Spleen (tissue), 7 donors: ENCODE measurements at regions not wholly inside any gene's neighbourhood (a gene's known extent, or its start where the extent isn't known, plus 50 kb on each side); places are given as distances from the start of the nearest gene placed in this dataset.

Experiments
- CTCF ChIP-seq, 11 experiments: fragments of 200-600 bp in 7 of 11; fragments of 450-650 bp in 4 of 11; sonication (generic) in 4 of 11; IDR thresholded peaks in 8 of 11; conservative IDR thresholded peaks in 3 of 11; 1 replicate in 7 of 11; 2 replicates in 4 of 11; pipeline versions ENCODE4 v1.4.0 to v1.8.0; 2016 to 2021; ENCODE audit warnings: antibody characterized with exemption in 11 of 11, inconsistent platforms in 4 of 11, mild to moderate bottlenecking in 1 of 11
- POLR2AphosphoS5 ChIP-seq, 3 donors: sonication (generic); formaldehyde crosslinking; IDR thresholded peaks; one replicate each; pipeline ENCODE4 v1.5.1; 2017; ENCODE audit warnings: antibody characterized with exemption in 3 of 3
- donor health status: DM: no; HTN: no; CAD: no; lungs with moderate emphysema.
- donor health status: DM: no; HTN: no; CAD: no.
- donor health status: DM: no; HTN: no; CAD: no.

DNA sequence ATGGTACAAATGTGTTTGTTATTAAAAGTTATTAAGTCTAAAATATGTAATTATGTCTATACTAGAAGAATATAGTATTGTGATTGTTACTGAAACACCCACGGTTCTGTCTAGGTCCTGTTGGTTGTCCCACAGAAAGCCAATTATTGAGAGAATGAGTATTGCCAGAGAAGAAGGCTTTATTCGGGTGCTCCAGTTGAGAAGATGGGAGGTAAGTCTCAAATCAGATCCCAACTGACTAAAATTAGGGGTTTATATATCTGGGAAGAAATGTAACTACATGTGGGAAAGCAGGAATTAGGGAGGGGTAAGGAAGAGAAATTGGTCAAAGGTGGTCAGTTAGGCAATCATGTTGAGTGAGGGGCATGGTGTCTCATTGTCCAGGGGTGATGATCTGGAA lies 798.4 kb downstream of the PCDH17 start:
- TF ChIP-seq CTCF (IDR thresholded peaks at IDR 0.05 in 8 of 11, conservative IDR thresholded peaks at IDR 0.05 in 3 of 11), result no peak
- TF ChIP-seq POLR2AphosphoS5 (IDR thresholded peaks at IDR 0.05), result no peak
